SK-N-SH (cell line): ENCODE measurements at regions not wholly inside any gene's neighbourhood (a gene's known extent, or its start where the extent isn't known, plus 50 kb on each side); places are given as distances from the start of the nearest gene placed in this dataset.

ENCODE experiments used
- CTCF ChIA-PET: fragments of 300-600, 350-600 bp; formaldehyde crosslinking; extraction: SDS; loops from one replicate; lab custom pipeline; 2021; lab: Yijun Ruan, JAX
- POLR2A ChIA-PET: fragments of 350-600 bp; sonication (Branson Sonifier 250); formaldehyde crosslinking; extraction: SDS; loops from one replicate; lab custom pipeline; 2020; ENCODE audit warnings: antibody characterized with exemption, inconsistent platforms; lab: Yijun Ruan, JAX
- DNase-seq: peaks from one replicate; pipeline ENCODE4 v3.0.0; 2012
- H2AFZ ChIP-seq: fragments of 200-600 bp; sonication (generic); 2 replicates; pipeline ENCODE4 v1.8.1; 2016; ENCODE audit warnings: antibody characterized with exemption, mild to moderate bottlenecking, low read depth
- H3F3A ChIP-seq: fragments of 200-600 bp; sonication (generic); replicated peaks from 2 replicates; pipeline ENCODE3; 2016; ENCODE audit warnings: antibody characterized with exemption, mild to moderate bottlenecking; ENCODE audit not compliant: insufficient read depth
- H3K27ac ChIP-seq, 2 experiments: fragments of 200-500 bp in 1 of 2; fragments of 200-600 bp in 1 of 2; sonication (Bioruptor generic) in 1 of 2; sonication (generic), shearing (Covaris generic) in 1 of 2; 2 replicates each; pipeline versions ENCODE4 v1.5.1 to v1.6.1; 2014 to 2016; ENCODE audit warnings: low read depth in 2 of 2, inconsistent platforms in 1 of 2, low read length in 1 of 2, mild to moderate bottlenecking in 1 of 2, mixed read lengths in 1 of 2
- H3K27me3 ChIP-seq: fragments of 200-600 bp; sonication (generic), shearing (Covaris generic); 2 replicates; pipeline ENCODE4 v1.6.1; 2016; ENCODE audit warnings: mixed run types; ENCODE audit not compliant: insufficient read depth
- H3K36me3 ChIP-seq, 2 experiments: fragments of 200-500 bp in 1 of 2; fragments of 200-600 bp in 1 of 2; sonication (Bioruptor generic) in 1 of 2; sonication (generic) in 1 of 2; replicated peaks in 1 of 2; 2 replicates each; pipeline versions ENCODE3 to v1.5.1; 2014 to 2016; ENCODE audit warnings: low read length in 1 of 2, mild to moderate bottlenecking in 1 of 2; ENCODE audit not compliant: insufficient read depth in 2 of 2, control insufficient read depth in 1 of 2
- H3K4me1 ChIP-seq, 2 experiments: fragments of 200-500 bp in 1 of 2; fragments of 200-600 bp in 1 of 2; sonication (Bioruptor generic) in 1 of 2; sonication (generic), shearing (Covaris generic) in 1 of 2; 2 replicates each; pipeline versions ENCODE4 v1.5.1 to v1.6.1; 2014 to 2016; ENCODE audit warnings: low read depth in 1 of 2, low read length in 1 of 2, mixed run types in 1 of 2; ENCODE audit not compliant: insufficient read depth in 2 of 2, control insufficient read depth in 1 of 2
- H3K4me2 ChIP-seq: fragments of 200-600 bp; sonication (generic), shearing (Covaris generic); 2 replicates; pipeline ENCODE4 v1.6.1; 2017; ENCODE audit warnings: mixed run types
- H3K4me3 ChIP-seq, 2 experiments: fragments of 200-500 bp in 1 of 2; fragments of 200-600 bp in 1 of 2; sonication (Bioruptor generic) in 1 of 2; sonication (generic), shearing (Covaris generic) in 1 of 2; 2 replicates each; pipeline versions ENCODE4 v1.5.1 to v1.8.1; 2014 to 2016; ENCODE audit warnings: low read depth in 2 of 2, inconsistent platforms in 1 of 2, low read length in 1 of 2, mild to moderate bottlenecking in 1 of 2, mixed read lengths in 1 of 2, moderate library complexity in 1 of 2
- H3K79me2 ChIP-seq: fragments of 200-600 bp; sonication (generic); 2 replicates; pipeline ENCODE4 v1.8.1; 2017; ENCODE audit warnings: mild to moderate bottlenecking; ENCODE audit not compliant: insufficient read depth
- H3K9ac ChIP-seq: fragments of 200-600 bp; sonication (generic); 2 replicates; pipeline ENCODE4 v1.6.1; 2017; ENCODE audit warnings: mixed run types
- H3K9me2 ChIP-seq: fragments of 200-600 bp; sonication (generic); 2 replicates; pipeline ENCODE4 v1.6.1; 2017; ENCODE audit warnings: mixed run types
- H3K9me3 ChIP-seq: fragments of 200-600 bp; sonication (generic); 2 replicates; pipeline ENCODE4 v1.6.1; 2017; ENCODE audit warnings: mixed run types, mild to moderate bottlenecking, moderate library complexity
- H4K20me1 ChIP-seq: fragments of 200-600 bp; sonication (generic); 2 replicates; pipeline ENCODE4 v1.6.1; 2017; ENCODE audit warnings: mild to moderate bottlenecking, mixed run types; ENCODE audit not compliant: insufficient read depth
- CHD2 ChIP-seq: fragments of 150-350 bp; IDR thresholded peaks from 2 replicates; pipeline ENCODE4 v1.6.1; 2018; ENCODE audit warnings: low read length; ENCODE audit not compliant: partially characterized antibody
- ELF1 ChIP-seq: IDR thresholded peaks from 2 replicates; pipeline ENCODE4 v1.4.0; 2012
- EZH2phosphoT487 ChIP-seq: fragments of 200-600 bp; sonication (generic); IDR thresholded peaks from 2 replicates; pipeline ENCODE4 v1.6.1; 2017; ENCODE audit warnings: low read depth, mixed run types, mild to moderate bottlenecking, antibody characterized with exemption, moderate library complexity, borderline replicate concordance
- FOXJ3 ChIP-seq: sonication (generic); formaldehyde crosslinking; IDR thresholded peaks from 2 replicates; pipeline ENCODE4 v1.5.1; 2020; ENCODE audit warnings: mild to moderate bottlenecking, missing genetic modification reagents
- FOXM1 ChIP-seq: IDR thresholded peaks from 2 replicates; pipeline ENCODE4 v1.4.0; 2012; ENCODE audit warnings: low read depth, mild to moderate bottlenecking
- GABPA ChIP-seq: IDR thresholded peaks from 2 replicates; pipeline ENCODE4 v1.4.0; 2012; ENCODE audit warnings: low read depth, mild to moderate bottlenecking
- GATA2 ChIP-seq: sonication (generic); formaldehyde crosslinking; IDR thresholded peaks from 2 replicates; pipeline ENCODE4 v1.5.0; 2020; ENCODE audit warnings: mild to moderate bottlenecking, missing genetic modification reagents
- MEF2A ChIP-seq: IDR thresholded peaks from 2 replicates; pipeline ENCODE4 v1.4.0; 2012; ENCODE audit warnings: low read depth, borderline replicate concordance
- MXI1 ChIP-seq: IDR thresholded peaks from 2 replicates; pipeline ENCODE4 v1.6.1; 2012; ENCODE audit warnings: mild to moderate bottlenecking, low read depth, low read length, improper control_type of control experiment
- NFIC ChIP-seq: IDR thresholded peaks from 2 replicates; pipeline ENCODE4 v1.4.0; 2012; ENCODE audit warnings: borderline replicate concordance
- POLR2AphosphoS5 ChIP-seq: IDR thresholded peaks from 2 replicates; pipeline ENCODE4 v1.6.1; 2012; ENCODE audit warnings: low read depth, low read length
- RAD21 ChIP-seq: IDR thresholded peaks from 2 replicates; pipeline ENCODE4 v1.6.1; 2012; ENCODE audit warnings: mild to moderate bottlenecking, low read length
- RCOR1 ChIP-seq: fragments of 150-350 bp; IDR thresholded peaks from 2 replicates; pipeline ENCODE4 v1.6.1; 2017; ENCODE audit warnings: antibody characterized with exemption, low read length
- RFX5 ChIP-seq: IDR thresholded peaks from 2 replicates; pipeline ENCODE4 v1.6.1; 2012; ENCODE audit warnings: mild to moderate bottlenecking, improper control_type of control experiment, low read length
- RXRA ChIP-seq: IDR thresholded peaks from 2 replicates; pipeline ENCODE4 v1.4.0; 2012; ENCODE audit warnings: low read depth, mild to moderate bottlenecking, borderline replicate concordance
- SIN3A ChIP-seq: IDR thresholded peaks from 2 replicates; pipeline ENCODE4 v1.6.1; 2012; ENCODE audit warnings: low read depth, mild to moderate bottlenecking, low read length, moderate library complexity, borderline replicate concordance
- TCF12 ChIP-seq: IDR thresholded peaks from 2 replicates; pipeline ENCODE4 v1.4.0; 2012
- TEAD4 ChIP-seq: IDR thresholded peaks from 2 replicates; pipeline ENCODE4 v1.4.0; 2012; ENCODE audit warnings: mild to moderate bottlenecking, borderline replicate concordance; ENCODE audit not compliant: insufficient read depth
- WGBS: methylation state at CpG from one replicate; pipeline ENCODE4 v1.1.6; 2017; ENCODE audit warnings: low lambda C conversion rate; 5-methylcytosine and 5-hydroxymethylcytosine counted together
- TF ChIP-seq, protein P1 (sequence below): fragments of 200-600 bp; sonication (generic); IDR thresholded peaks from 2 replicates; pipeline ENCODE4 v1.6.1; 2017; ENCODE audit warnings: antibody characterized with exemption, mild to moderate bottlenecking, moderate library complexity
- TF ChIP-seq, protein P2 (sequence below): IDR thresholded peaks from 2 replicates; pipeline ENCODE4 v1.6.1; 2012; ENCODE audit warnings: mild to moderate bottlenecking, low read depth, low read length, moderate library complexity

DNA sequence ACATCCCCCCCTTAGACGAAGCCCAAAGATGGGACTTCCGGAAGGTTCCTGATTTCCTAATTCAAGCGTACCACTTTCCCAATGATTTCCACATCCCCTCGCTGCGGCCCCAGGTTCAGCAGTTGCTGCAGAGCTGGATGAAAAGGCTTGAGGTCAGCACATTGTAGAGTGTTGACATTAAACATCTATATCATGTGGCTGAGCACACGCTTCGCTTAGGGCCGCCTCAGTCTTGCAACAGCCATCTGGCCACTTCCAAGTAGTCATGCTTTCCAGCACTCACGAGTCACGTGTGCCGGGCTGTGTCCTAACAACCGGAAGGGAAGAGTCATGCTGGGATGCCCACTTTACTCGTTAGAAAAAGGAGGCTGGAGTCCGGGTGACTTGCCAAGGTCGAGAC is 340.6 kb upstream of the IRX4 start:
- DNase-seq = no peak
- Histone ChIP-seq H3K9ac (no peak overlapping the region), H4K20me1 (no peaks in the 10 kb centered on the region), H3K27ac (no peak overlapping the region), H3F3A (no peaks in the 10 kb centered on the region), H3K4me1 (no peaks in the 10 kb centered on the region), H3K36me3 (no peaks in the 10 kb centered on the region), H3K9me3 (no peaks in the 10 kb centered on the region), H3K4me2 (no peak overlapping the region), H3K4me3 (no peak overlapping the region)
- POLR2A ChIA-PET = no interaction called here
- CTCF ChIA-PET = interaction anchor here (1.3 kb wide), 1 partner anchor 10 kb away, joined by 3 read pairs; no protein-coding TSS in a partner anchor
- 11% methylated on average over 15 of the region's 15 CpGs for WGBS
- no peak for TF ChIP-seq GABPA
- TF ChIP-seq NFIC = no peak
- TF ChIP-seq FOXJ3 = no peak
- TF ChIP-seq, protein P1, sequence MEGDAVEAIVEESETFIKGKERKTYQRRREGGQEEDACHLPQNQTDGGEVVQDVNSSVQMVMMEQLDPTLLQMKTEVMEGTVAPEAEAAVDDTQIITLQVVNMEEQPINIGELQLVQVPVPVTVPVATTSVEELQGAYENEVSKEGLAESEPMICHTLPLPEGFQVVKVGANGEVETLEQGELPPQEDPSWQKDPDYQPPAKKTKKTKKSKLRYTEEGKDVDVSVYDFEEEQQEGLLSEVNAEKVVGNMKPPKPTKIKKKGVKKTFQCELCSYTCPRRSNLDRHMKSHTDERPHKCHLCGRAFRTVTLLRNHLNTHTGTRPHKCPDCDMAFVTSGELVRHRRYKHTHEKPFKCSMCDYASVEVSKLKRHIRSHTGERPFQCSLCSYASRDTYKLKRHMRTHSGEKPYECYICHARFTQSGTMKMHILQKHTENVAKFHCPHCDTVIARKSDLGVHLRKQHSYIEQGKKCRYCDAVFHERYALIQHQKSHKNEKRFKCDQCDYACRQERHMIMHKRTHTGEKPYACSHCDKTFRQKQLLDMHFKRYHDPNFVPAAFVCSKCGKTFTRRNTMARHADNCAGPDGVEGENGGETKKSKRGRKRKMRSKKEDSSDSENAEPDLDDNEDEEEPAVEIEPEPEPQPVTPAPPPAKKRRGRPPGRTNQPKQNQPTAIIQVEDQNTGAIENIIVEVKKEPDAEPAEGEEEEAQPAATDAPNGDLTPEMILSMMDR = no peak
- TF ChIP-seq TEAD4 = no peak
- TF ChIP-seq POLR2AphosphoS5 = no peak
- TF ChIP-seq RFX5 = no peak
- TF ChIP-seq FOXM1 = no peak
- no peak for TF ChIP-seq TCF12
- no peak for TF ChIP-seq RAD21
- no peak for TF ChIP-seq SIN3A
- TF ChIP-seq RXRA = no peak
- no peak for TF ChIP-seq EZH2phosphoT487
- TF ChIP-seq ELF1 = no peak
- TF ChIP-seq CHD2 = no peak
- TF ChIP-seq GATA2 = no peak
- TF ChIP-seq MEF2A = no peak
- TF ChIP-seq, protein P2, sequence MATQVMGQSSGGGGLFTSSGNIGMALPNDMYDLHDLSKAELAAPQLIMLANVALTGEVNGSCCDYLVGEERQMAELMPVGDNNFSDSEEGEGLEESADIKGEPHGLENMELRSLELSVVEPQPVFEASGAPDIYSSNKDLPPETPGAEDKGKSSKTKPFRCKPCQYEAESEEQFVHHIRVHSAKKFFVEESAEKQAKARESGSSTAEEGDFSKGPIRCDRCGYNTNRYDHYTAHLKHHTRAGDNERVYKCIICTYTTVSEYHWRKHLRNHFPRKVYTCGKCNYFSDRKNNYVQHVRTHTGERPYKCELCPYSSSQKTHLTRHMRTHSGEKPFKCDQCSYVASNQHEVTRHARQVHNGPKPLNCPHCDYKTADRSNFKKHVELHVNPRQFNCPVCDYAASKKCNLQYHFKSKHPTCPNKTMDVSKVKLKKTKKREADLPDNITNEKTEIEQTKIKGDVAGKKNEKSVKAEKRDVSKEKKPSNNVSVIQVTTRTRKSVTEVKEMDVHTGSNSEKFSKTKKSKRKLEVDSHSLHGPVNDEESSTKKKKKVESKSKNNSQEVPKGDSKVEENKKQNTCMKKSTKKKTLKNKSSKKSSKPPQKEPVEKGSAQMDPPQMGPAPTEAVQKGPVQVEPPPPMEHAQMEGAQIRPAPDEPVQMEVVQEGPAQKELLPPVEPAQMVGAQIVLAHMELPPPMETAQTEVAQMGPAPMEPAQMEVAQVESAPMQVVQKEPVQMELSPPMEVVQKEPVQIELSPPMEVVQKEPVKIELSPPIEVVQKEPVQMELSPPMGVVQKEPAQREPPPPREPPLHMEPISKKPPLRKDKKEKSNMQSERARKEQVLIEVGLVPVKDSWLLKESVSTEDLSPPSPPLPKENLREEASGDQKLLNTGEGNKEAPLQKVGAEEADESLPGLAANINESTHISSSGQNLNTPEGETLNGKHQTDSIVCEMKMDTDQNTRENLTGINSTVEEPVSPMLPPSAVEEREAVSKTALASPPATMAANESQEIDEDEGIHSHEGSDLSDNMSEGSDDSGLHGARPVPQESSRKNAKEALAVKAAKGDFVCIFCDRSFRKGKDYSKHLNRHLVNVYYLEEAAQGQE = no peak
- TF ChIP-seq RCOR1 = no peak
- TF ChIP-seq MXI1 = no peak
- TF ChIP-seq, all 33 proteins: peak for 0
- H3K79me2 ChIP-seq = no peaks in the 10 kb centered on the region
- no peaks in the 10 kb centered on the region for H3K9me2 ChIP-seq
- H2AFZ ChIP-seq = no peak overlapping the region
- H3K27me3 ChIP-seq = peaks cover 20% of the 10 kb centered on the region; the same call in 1 of the 2 replicates
